CD4-positive, alpha-beta memory T cell (primary cell): ENCODE measurements at regions not wholly inside any gene's neighbourhood (a gene's known extent, or its start where the extent isn't known, plus 50 kb on each side); places are given as distances from the start of the nearest gene placed in this dataset.

Experiments
- CTCF ChIA-PET: fragments of 350-600 bp; sonication (Branson Sonifier 250); formaldehyde crosslinking; loops from one replicate; lab custom pipeline; 2021; ENCODE audit warnings: inconsistent platforms; ENCODE audit not compliant: partially characterized antibody; lab: Charles Lee
- POLR2A ChIA-PET: fragments of 350-600 bp; sonication (Branson Sonifier 250); formaldehyde crosslinking; loops from one replicate; lab custom pipeline; 2021; ENCODE audit not compliant: partially characterized antibody; lab: Charles Lee
- DNase-seq, 5 donors: peaks; one replicate each; pipeline versions ENCODE4 v3.0.0 to v3.0.0-alpha.2; 2020 to 2022; ENCODE audit warnings: mixed read lengths in 1 of 5
- H3K27ac ChIP-seq: one replicate; pipeline ENCODE4 v1.7.0; 2013; ENCODE audit warnings: low read depth, low read length
- H3K27me3 ChIP-seq: 2 replicates; pipeline ENCODE4 v1.7.0; 2013; ENCODE audit warnings: mild to moderate bottlenecking, low read length, moderate library complexity; ENCODE audit not compliant: insufficient read depth
- H3K36me3 ChIP-seq: 2 replicates; pipeline ENCODE4 v1.7.0; 2013; ENCODE audit warnings: mild to moderate bottlenecking, low read length, moderate library complexity; ENCODE audit not compliant: insufficient read depth
- H3K4me1 ChIP-seq: 2 replicates; pipeline ENCODE4 v1.7.0; 2013; ENCODE audit warnings: mild to moderate bottlenecking, low read length, moderate library complexity; ENCODE audit not compliant: insufficient read depth
- H3K4me3 ChIP-seq, 2 donors: one replicate each; pipeline ENCODE4 v1.7.0; 2013; ENCODE audit warnings: low read length in 2 of 2, mild to moderate bottlenecking in 1 of 2
- H3K9me3 ChIP-seq, 2 donors: one replicate each; pipeline ENCODE4 v1.7.0; 2013; ENCODE audit warnings: low read length in 2 of 2, control low read depth in 1 of 2; ENCODE audit not compliant: control insufficient read depth in 1 of 2
- H3K27ac Mint-ChIP-seq, 7 donors: one replicate each; pipeline ENCODE4 v1.8.0; 2020 to 2021; ENCODE audit warnings: mixed read lengths in 7 of 7, mild to moderate bottlenecking in 6 of 7, inconsistent platforms in 3 of 7, moderate library complexity in 3 of 7
- H3K27me3 Mint-ChIP-seq, 2 donors: one replicate each; pipeline ENCODE4 v1.8.0; 2020 to 2021; ENCODE audit warnings: mixed read lengths in 2 of 2
- H3K36me3 Mint-ChIP-seq, 2 donors: one replicate each; pipeline ENCODE4 v1.8.0; 2020 to 2021; ENCODE audit warnings: mixed read lengths in 2 of 2, inconsistent platforms in 1 of 2, mild to moderate bottlenecking in 1 of 2
- H3K4me1 Mint-ChIP-seq, 4 donors: one replicate each; pipeline ENCODE4 v1.8.0; 2020 to 2021; ENCODE audit warnings: mixed read lengths in 4 of 4, mild to moderate bottlenecking in 1 of 4
- H3K4me3 Mint-ChIP-seq, 8 donors: one replicate each; pipeline ENCODE4 v1.8.0; 2020 to 2021; ENCODE audit warnings: mixed read lengths in 8 of 8, mild to moderate bottlenecking in 7 of 8, moderate library complexity in 6 of 8, inconsistent platforms in 3 of 8
- H3K9me3 Mint-ChIP-seq, 8 donors: one replicate each; pipeline ENCODE4 v1.8.0; 2020 to 2021; ENCODE audit warnings: mixed read lengths in 8 of 8, mild to moderate bottlenecking in 5 of 8, inconsistent platforms in 3 of 8, moderate library complexity in 1 of 8
- intact Hi-C: fragments of 100-400 bp; cut with micrococcal nuclease; formaldehyde crosslinking; loops from one replicate; pipeline ENCODE4 v1.15.1; 2023

DNA sequence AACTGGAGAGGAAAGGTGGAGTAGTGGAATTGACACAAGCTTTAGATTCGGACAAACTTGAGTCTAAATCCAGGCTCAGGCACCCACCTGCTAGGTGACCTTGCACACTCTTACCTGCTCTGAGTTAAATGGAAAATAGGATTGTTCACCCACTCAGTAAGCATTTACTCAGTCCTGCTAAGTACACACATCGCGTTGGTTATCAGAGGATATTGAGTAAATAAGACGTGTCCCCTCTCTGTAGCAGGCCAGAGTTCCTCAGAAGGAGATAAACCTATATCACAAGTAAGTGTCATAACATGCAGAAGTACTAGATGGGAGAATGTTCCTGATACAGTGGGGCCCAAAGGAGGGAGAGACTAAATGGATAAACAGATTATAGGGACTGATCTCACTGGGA lies 117.7 kb downstream of the SMIM20 start:
- peaks cover 0 to 3% (median under 1%) of the 10 kb centered on the region in 4 donors for H3K4me1 Mint-ChIP-seq
- ChIA-PET CTCF (no interaction called here), POLR2A (no interaction called here)
- Histone ChIP-seq H3K9me3 (no peaks in the 10 kb centered on the region), H3K36me3 (no peaks in the 10 kb centered on the region), H3K4me3 (no peak overlapping the region), H3K27ac (no peak overlapping the region), H3K27me3 (no peaks in the 10 kb centered on the region), H3K4me1 (no peaks in the 10 kb centered on the region)
- no peak for DNase-seq
- peaks cover 0 to 2% (median 0%) of the 10 kb centered on the region in 8 donors for H3K9me3 Mint-ChIP-seq
- peaks cover 2 to 5% of the 10 kb centered on the region in 2 donors for H3K27me3 Mint-ChIP-seq
- no peak overlapping the region for H3K4me3 Mint-ChIP-seq
- intact Hi-C loops, result no loop called here
- no peaks in the 10 kb centered on the region for H3K36me3 Mint-ChIP-seq
- H3K27ac Mint-ChIP-seq, result no peak overlapping the region

- Histone ChIP-seq H3K4me3 (no peak overlapping the region), H3K4me1 (no peaks in the 10 kb centered on the region), H3K27ac (no peak overlapping the region), H3K27me3 (no peaks in the 10 kb centered on the region), H3K36me3 (no peaks in the 10 kb centered on the region), H3K9me3 (no peaks in the 10 kb centered on the region)
- no peak overlapping the region for H3K27ac Mint-ChIP-seq
- no peak for DNase-seq
- CTCF ChIA-PET, result no interaction called here
- H3K4me3 Mint-ChIP-seq, result no peak overlapping the region
- peaks cover 0 to 3% (median under 1%) of the 10 kb centered on the region in 4 donors for H3K4me1 Mint-ChIP-seq
- POLR2A ChIA-PET, result no interaction called here
- H3K9me3 Mint-ChIP-seq, result peaks cover 0 to 2% (median 0%) of the 10 kb centered on the region in 8 donors
- no peaks in the 10 kb centered on the region for H3K36me3 Mint-ChIP-seq
- peaks cover 0 to 2% of the 10 kb centered on the region in 2 donors for H3K27me3 Mint-ChIP-seq
- intact Hi-C loops, result no loop called here
Measured at GRCh38 chr4:26032142-26032541, 118.1 kb downstream of the SMIM20 start.

DNA sequence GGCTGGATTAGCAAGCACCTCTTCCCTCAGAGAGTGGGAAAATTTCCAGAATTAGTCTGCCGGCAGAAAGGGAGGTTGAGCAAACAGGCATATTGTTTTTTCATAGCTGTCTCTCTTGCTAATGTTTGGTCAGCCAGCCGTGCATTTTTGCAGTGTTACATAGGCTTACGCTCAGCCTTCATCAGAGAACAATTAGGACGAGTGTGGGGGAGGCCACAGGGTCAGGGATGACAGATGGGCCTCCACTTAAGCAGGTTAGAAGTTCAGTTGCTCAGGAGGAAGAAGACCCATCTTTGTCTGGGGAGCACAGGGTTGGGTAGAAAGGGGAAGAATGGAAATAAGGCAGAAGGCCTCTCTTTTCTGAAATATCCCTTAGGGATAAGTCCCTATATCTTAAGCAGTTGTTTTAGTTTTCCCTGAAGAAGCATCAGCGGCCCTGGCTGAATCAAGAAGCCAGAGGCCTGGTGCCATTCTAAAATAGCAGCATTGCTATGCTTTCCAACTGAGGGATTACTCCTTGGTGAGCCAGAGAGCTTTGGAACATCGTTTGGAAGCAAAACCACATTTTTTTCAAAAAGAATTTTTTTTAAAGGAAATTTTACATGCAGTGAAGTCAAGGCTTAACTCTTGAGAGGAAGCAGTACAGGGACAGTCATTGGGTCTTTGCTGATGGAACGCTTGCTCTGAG lies 118.8 kb downstream of the SMIM20 start:
- H3K4me1 ChIP-seq, result no peaks in the 10 kb centered on the region
- H3K27ac Mint-ChIP-seq, result peak overlapping the region in 1 of 7 donors; percentile 31
- no peaks in the 10 kb centered on the region for H3K9me3 ChIP-seq
- no peaks in the 10 kb centered on the region for H3K36me3 Mint-ChIP-seq
- H3K36me3 ChIP-seq, result no peaks in the 10 kb centered on the region
- peaks cover 0 to 2% (median 0%) of the 10 kb centered on the region in 8 donors for H3K9me3 Mint-ChIP-seq
- H3K4me1 Mint-ChIP-seq, result peaks cover 0 to 3% (median under 1%) of the 10 kb centered on the region in 4 donors
- H3K4me3 Mint-ChIP-seq, result no peak overlapping the region
- ChIA-PET CTCF (interaction anchor here (1.6 kb wide), 1 partner anchor 297 kb away, joined by 6 read pairs; no protein-coding TSS in a partner anchor), POLR2A (no interaction called here)
- intact Hi-C loops, result no loop called here
- no peak overlapping the region for H3K4me3 ChIP-seq
- peaks cover 0 to 2% of the 10 kb centered on the region in 2 donors for H3K27me3 Mint-ChIP-seq
- H3K27ac ChIP-seq, result no peak overlapping the region
- H3K27me3 ChIP-seq, result no peaks in the 10 kb centered on the region
- no peak for DNase-seq

DNA sequence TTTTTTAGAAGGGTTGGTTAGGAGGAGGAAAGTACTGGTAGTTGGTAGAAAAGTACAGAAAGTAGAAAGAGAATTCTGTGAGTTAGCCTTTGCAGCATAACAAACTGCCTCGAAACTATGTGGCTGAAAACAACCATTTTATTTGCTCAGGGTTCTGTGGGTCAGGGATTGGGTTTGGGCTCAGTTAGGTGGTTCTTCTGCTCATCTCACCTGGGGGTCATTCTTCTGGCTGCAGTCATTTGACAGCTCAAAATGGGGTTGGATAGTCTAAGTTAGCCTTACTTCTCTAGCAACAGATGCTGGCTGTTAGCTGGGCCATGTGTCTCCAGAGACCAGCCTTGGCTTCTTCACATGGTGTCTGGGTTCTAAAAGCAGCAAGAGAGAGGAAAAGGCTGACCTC lies 119.4 kb downstream of the SMIM20 start:
- no peak for DNase-seq
- CTCF ChIA-PET, result interaction anchor here (1.6 kb wide), 1 partner anchor 296 kb away, joined by 6 read pairs; no protein-coding TSS in a partner anchor
- H3K36me3 ChIP-seq, result no peaks in the 10 kb centered on the region
- Mint-ChIP-seq H3K27ac (peak overlapping the region in 1 of 7 donors; percentile 31), H3K4me3 (no peak overlapping the region), H3K27me3 (peaks cover 0 to 2% of the 10 kb centered on the region in 2 donors), H3K9me3 (peaks cover 0 to 2% (median 0%) of the 10 kb centered on the region in 8 donors), H3K4me1 (peaks cover 0 to 3% (median under 1%) of the 10 kb centered on the region in 4 donors), H3K36me3 (no peaks in the 10 kb centered on the region)
- H3K9me3 ChIP-seq, result no peaks in the 10 kb centered on the region
- intact Hi-C loops, result no loop called here
- H3K27ac ChIP-seq, result no peak overlapping the region
- H3K27me3 ChIP-seq, result no peaks in the 10 kb centered on the region
- no peak overlapping the region for H3K4me3 ChIP-seq
- H3K4me1 ChIP-seq, result no peaks in the 10 kb centered on the region
- POLR2A ChIA-PET, result no interaction called here

- H3K27ac Mint-ChIP-seq, result no peak overlapping the region
- H3K4me1 Mint-ChIP-seq, result peaks cover 0 to 1% (median 0%) of the 10 kb centered on the region in 4 donors
- H3K4me3 Mint-ChIP-seq, result no peak overlapping the region
- ChIA-PET CTCF (no interaction called here), POLR2A (no interaction called here)
- intact Hi-C loops, result no loop called here
- H3K9me3 Mint-ChIP-seq, result peaks cover 0 to 2% (median 0%) of the 10 kb centered on the region in 8 donors
- H3K9me3 ChIP-seq, result no peaks in the 10 kb centered on the region
- H3K4me1 ChIP-seq, result no peaks in the 10 kb centered on the region
- no peaks in the 10 kb centered on the region for H3K27me3 Mint-ChIP-seq
- H3K27ac ChIP-seq, result no peak overlapping the region
- no peaks in the 10 kb centered on the region for H3K27me3 ChIP-seq
- no peaks in the 10 kb centered on the region for H3K36me3 ChIP-seq
- H3K4me3 ChIP-seq, result no peak overlapping the region
- DNase-seq, result no peak
- no peaks in the 10 kb centered on the region for H3K36me3 Mint-ChIP-seq
Measured at GRCh38 chr4:26034849-26035248, 120.8 kb downstream of the SMIM20 start.

DNA sequence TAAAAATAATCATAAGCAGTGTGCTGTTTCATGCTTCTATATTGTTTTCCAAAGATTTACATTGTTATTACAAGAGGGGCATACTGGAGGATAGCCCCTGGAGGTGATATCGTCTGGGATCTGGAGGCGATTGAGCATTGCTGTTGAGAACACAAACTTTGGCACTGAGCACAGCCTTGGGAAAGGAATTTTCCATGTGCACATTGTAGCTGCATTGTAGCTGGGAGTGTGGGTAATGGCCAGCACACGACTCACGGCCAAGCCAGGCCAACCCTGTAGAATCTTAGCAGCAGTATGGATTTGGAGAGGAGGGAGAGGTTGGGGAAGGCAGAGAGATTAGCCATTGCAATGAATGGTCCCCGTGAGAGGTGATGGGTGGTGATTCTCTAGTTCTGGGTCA lies 121.9 kb downstream of the SMIM20 start:
- H3K27ac Mint-ChIP-seq, result no peak overlapping the region
- H3K4me3 ChIP-seq, result no peak overlapping the region
- H3K27me3 ChIP-seq, result no peaks in the 10 kb centered on the region
- DNase-seq, result no peak
- no peak overlapping the region for H3K27ac ChIP-seq
- H3K9me3 Mint-ChIP-seq, result peaks cover 0 to 2% (median 0%) of the 10 kb centered on the region in 8 donors
- POLR2A ChIA-PET, result no interaction called here
- no peaks in the 10 kb centered on the region for H3K36me3 Mint-ChIP-seq
- H3K4me3 Mint-ChIP-seq, result no peak overlapping the region
- no peaks in the 10 kb centered on the region for H3K27me3 Mint-ChIP-seq
- intact Hi-C loops, result no loop called here
- CTCF ChIA-PET, result no interaction called here
- H3K9me3 ChIP-seq, result no peaks in the 10 kb centered on the region
- H3K4me1 ChIP-seq, result no peaks in the 10 kb centered on the region
- H3K4me1 Mint-ChIP-seq, result peaks cover 0 to 1% (median 0%) of the 10 kb centered on the region in 4 donors
- no peaks in the 10 kb centered on the region for H3K36me3 ChIP-seq

DNA sequence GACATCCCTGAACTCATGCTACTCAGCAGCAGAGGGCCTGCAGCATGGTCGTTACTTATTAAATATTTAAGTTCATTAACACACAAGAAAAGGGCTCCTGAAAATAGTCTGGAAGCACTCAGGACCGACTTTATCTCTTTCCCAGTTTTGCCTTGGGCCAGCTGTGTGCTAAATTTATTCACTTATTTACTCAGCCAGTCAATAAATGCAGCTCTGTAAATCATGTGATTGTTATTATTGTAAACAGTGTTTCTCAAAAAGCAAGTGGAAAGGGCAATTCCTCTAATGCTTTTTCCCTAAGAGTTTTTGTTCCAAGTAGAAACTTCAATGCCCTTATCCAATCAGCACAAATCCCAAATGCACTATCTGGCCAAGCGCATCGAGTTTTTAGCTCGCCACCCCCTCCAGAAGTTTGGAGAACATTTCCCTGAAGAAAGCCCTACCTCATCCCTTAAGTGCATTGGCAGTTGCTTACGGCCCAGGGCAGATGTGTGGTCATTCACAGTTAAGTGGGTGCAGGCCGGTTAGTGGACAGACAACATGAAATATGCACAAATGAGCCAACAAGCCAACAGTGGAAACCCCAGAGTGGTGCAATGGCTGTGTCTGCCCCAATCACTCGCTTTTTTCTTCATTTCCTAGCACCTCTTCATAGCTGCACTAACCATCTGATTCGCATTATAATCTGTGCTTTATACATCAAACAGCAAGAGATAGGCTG lies 125.8 kb downstream of the SMIM20 start:
- POLR2A ChIA-PET, result no interaction called here
- peaks cover 0 to 1% (median 0%) of the 10 kb centered on the region in 4 donors for H3K4me1 Mint-ChIP-seq

More for the DNA sequence above, 125.8 kb downstream of the SMIM20 start:
- Mint-ChIP-seq H3K4me3 (no peak overlapping the region), H3K27me3 (peaks cover 0 to 1% of the 10 kb centered on the region in 2 donors), H3K9me3 (peaks cover 0 to 5% (median 0%) of the 10 kb centered on the region in 8 donors), H3K27ac (no peak overlapping the region), H3K36me3 (no peaks in the 10 kb centered on the region)
- Histone ChIP-seq H3K4me1 (no peaks in the 10 kb centered on the region), H3K4me3 (no peak overlapping the region), H3K27ac (no peak overlapping the region), H3K27me3 (no peaks in the 10 kb centered on the region), H3K9me3 (no peaks in the 10 kb centered on the region), H3K36me3 (no peaks in the 10 kb centered on the region)
- intact Hi-C loops, result no loop called here
- CTCF ChIA-PET, result no interaction called here
- DNase-seq, result no peak
